ENCODE measurements at regions not wholly inside any gene's neighbourhood (a gene's known extent, or its start where the extent isn't known, plus 50 kb on each side); places are given as distances from the start of the nearest gene placed in this dataset.

DNA sequence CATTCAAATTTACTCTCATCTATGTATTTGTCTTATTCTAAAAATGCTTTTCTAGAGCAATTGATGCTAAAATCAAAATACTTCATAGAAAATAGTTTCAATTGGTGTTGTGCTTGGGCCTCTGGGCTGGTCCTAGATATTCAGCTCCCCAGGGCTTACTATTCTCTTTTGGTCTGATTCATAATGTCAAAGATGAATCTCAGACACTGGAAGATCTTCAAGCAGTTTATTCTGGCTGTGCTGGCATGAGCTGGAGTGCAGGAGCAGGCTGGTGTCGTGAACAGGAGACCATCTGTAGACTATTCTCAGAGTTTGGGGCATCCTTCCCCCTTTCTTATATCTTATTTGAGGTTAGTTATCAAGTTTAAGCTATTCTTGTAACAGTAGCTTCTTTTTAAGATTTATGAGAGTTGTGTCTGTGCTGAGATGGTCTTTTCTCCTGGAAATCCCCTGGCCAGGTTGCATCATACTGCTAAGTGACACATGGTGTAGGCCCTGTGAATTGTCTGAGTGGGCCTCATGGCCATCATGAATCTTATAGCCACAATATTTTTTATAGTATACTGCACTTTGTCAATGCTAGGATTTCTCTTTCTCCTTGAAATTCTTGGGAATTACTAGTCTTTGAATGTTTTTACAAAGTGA is 1624.0 kb upstream of the IGFBP7 start:
- in situ Hi-C loops (cut with HindIII; ENCODE audit: low sequenced_read_pairs), result no loop called here
- TF ChIP-seq, protein P1, sequence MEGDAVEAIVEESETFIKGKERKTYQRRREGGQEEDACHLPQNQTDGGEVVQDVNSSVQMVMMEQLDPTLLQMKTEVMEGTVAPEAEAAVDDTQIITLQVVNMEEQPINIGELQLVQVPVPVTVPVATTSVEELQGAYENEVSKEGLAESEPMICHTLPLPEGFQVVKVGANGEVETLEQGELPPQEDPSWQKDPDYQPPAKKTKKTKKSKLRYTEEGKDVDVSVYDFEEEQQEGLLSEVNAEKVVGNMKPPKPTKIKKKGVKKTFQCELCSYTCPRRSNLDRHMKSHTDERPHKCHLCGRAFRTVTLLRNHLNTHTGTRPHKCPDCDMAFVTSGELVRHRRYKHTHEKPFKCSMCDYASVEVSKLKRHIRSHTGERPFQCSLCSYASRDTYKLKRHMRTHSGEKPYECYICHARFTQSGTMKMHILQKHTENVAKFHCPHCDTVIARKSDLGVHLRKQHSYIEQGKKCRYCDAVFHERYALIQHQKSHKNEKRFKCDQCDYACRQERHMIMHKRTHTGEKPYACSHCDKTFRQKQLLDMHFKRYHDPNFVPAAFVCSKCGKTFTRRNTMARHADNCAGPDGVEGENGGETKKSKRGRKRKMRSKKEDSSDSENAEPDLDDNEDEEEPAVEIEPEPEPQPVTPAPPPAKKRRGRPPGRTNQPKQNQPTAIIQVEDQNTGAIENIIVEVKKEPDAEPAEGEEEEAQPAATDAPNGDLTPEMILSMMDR (IDR thresholded peaks at IDR 0.05; ENCODE audit: low read depth, low read length), result no peak
- no peak for DNase-seq (ENCODE audit: low read depth, low spot score)
- no peak overlapping the region for H3K4me3 ChIP-seq (ENCODE audit: low read depth, low read length)

- TF ChIP-seq, protein P1 (IDR thresholded peaks at IDR 0.05; ENCODE audit: low read depth, low read length), result no peak
- in situ Hi-C loops (cut with HindIII; ENCODE audit: low sequenced_read_pairs), result no loop called here
- no peak overlapping the region for H3K4me3 ChIP-seq (ENCODE audit: low read depth, low read length)
- no peak for DNase-seq (ENCODE audit: low read depth, low spot score)
Observed at GRCh38 chr4:58732973-58733372, 1622.8 kb upstream of the IGFBP7 start.

DNA sequence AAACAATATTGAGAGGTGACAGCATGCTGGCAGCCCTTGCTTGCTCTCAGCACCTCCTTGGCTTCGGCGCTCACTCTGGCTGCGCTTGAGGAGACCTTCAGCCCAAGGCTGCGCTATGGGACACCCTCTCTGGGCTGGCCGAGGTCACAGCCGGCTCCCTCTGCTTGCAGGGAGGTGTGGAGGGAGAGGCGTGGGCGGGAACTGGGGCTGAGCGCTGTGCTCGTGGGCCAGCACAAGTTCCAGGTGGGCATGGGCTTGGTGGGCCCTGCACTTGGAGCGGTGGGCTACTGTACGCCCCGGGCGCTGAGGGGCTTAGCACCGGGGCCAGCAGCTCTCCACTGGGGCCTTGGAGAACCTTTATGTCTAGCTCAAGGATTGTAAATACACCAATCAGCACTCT is 1613.8 kb upstream of the IGFBP7 start:
- in situ Hi-C loops (cut with HindIII; ENCODE audit: low sequenced_read_pairs), result no loop called here
- TF ChIP-seq, protein P1 (IDR thresholded peaks at IDR 0.05; ENCODE audit: low read depth, low read length), result no peak
- DNase-seq (ENCODE audit: low read depth, low spot score), result no peak
- H3K4me3 ChIP-seq (ENCODE audit: low read depth, low read length), result no peak overlapping the region

DNA sequence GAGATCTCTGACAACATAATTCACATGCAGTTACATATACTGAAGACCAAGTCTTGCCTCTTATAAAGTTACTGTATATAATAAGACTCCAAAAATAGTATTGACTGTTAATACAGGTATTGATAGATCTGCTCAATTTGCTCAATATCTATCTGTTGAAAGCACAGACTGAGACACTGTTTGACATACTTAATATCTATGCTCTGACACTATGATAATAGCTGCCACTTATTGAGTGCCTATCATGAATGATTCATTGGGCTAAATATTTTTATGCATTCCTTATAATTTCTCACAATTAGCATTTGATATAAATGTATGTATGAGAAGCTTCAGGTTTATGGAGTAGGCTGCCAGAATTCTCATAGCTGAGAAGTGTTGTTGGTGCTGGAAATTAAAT is 1600.9 kb upstream of the IGFBP7 start:
- H3K4me3 ChIP-seq (ENCODE audit: low read depth, low read length), result no peak overlapping the region
- DNase-seq (ENCODE audit: low read depth, low spot score), result no peak
- in situ Hi-C loops (cut with HindIII; ENCODE audit: low sequenced_read_pairs), result no loop called here
- TF ChIP-seq, protein P1 (IDR thresholded peaks at IDR 0.05; ENCODE audit: low read depth, low read length), result no peak

DNA sequence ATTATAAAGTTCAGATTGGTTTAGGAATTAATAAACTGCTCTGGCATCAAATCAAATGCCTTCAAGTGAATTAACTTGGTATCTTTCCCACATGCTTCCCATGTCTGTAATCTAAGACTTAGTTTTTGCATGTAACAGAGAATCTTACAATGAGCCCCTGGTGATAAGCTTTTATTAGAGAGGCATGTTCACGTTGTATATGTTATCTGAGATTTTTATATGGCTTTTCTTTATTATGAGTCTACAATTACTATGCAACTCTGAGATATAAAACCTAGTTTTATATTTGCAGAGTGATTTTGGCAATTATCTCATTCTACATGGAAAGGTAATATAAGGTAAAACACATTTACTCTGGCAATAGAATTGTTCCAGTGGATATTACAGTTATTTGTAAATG is 1578.4 kb upstream of the IGFBP7 start:
- no peak overlapping the region for H3K4me3 ChIP-seq (ENCODE audit: low read depth, low read length)
- TF ChIP-seq, protein P1 (IDR thresholded peaks at IDR 0.05; ENCODE audit: low read depth, low read length), result no peak
- in situ Hi-C loops (cut with HindIII; ENCODE audit: low sequenced_read_pairs), result no loop called here
- DNase-seq (ENCODE audit: low read depth, low spot score), result no peak

DNA sequence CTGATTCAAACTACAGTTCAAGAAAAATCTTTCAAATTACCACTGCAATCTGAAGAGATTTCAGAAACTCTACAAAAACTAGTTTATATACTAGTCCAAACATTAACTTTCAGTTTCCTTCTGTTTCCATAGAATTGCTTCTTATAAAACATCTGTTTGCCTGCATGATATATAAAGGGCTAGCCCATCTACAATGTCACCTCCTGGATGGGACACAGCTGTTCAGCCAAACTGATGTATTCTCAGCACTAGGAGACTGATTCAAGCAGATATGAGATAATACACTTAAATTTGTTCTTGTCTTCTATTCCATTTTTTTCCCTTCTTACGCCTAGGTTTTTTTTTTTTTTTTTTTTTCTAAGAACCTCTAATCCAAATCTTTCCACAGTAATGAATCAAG is 1569.7 kb upstream of the IGFBP7 start:
- DNase-seq (ENCODE audit: low read depth, low spot score), result no peak
- in situ Hi-C loops (cut with HindIII; ENCODE audit: low sequenced_read_pairs), result no loop called here
- TF ChIP-seq, protein P1 (IDR thresholded peaks at IDR 0.05; ENCODE audit: low read depth, low read length), result no peak
- H3K4me3 ChIP-seq (ENCODE audit: low read depth, low read length), result no peak overlapping the region
